Neural cell (in vitro differentiated cells): ENCODE measurements at regions not wholly inside any gene's neighbourhood (a gene's known extent, or its start where the extent isn't known, plus 50 kb on each side); places are given as distances from the start of the nearest gene placed in this dataset.

Source experiments
- H2AFZ ChIP-seq: fragments of 200-600, 300-800 bp; sonication (generic), shearing (Covaris generic); 2 replicates; pipeline ENCODE4 v1.6.0; 2014; ENCODE audit warnings: low read depth, mild to moderate bottlenecking, antibody characterized with exemption, low read length, moderate library complexity
- H3F3A ChIP-seq: fragments of 200-600 bp; shearing (Covaris generic); 2 replicates; pipeline ENCODE4 v1.6.1; 2016; ENCODE audit warnings: mild to moderate bottlenecking, moderate library complexity, mixed read lengths, antibody characterized with exemption, low read length; ENCODE audit not compliant: insufficient read depth, poor library complexity, severe bottlenecking
- H3K27ac ChIP-seq: fragments of 200-600, 300-800 bp; sonication (generic), shearing (Covaris generic); 2 replicates; pipeline ENCODE4 v1.5.1; 2014; ENCODE audit warnings: mild to moderate bottlenecking, low read length, moderate library complexity
- H3K27me3 ChIP-seq: fragments of 300-800, 200-600 bp; sonication (generic), shearing (Covaris generic); 2 replicates; pipeline ENCODE4 v1.6.0; 2014; ENCODE audit warnings: mild to moderate bottlenecking, low read depth, low read length, moderate library complexity; ENCODE audit not compliant: insufficient read depth
- H3K36me3 ChIP-seq: fragments of 300-800, 200-600 bp; sonication (generic), shearing (Covaris generic); 2 replicates; pipeline ENCODE4 v1.5.1; 2014; ENCODE audit warnings: mild to moderate bottlenecking, antibody characterized with exemption, low read length, moderate library complexity; ENCODE audit not compliant: insufficient read depth
- H3K4me2 ChIP-seq: fragments of 300-800, 200-600 bp; sonication (generic), shearing (Covaris generic); 2 replicates; pipeline ENCODE4 v1.6.0; 2014; ENCODE audit warnings: mild to moderate bottlenecking, low read length
- H3K4me3 ChIP-seq: fragments of 300-800, 200-600 bp; sonication (generic), shearing (Covaris generic); 2 replicates; pipeline ENCODE4 v1.5.1; 2014; ENCODE audit warnings: mild to moderate bottlenecking, low read length, moderate library complexity
- H3K79me2 ChIP-seq: fragments of 200-600 bp; shearing (Covaris generic); replicated peaks from 2 replicates; pipeline ENCODE4 v1.6.0; 2014; ENCODE audit warnings: mild to moderate bottlenecking, low read length, moderate library complexity; ENCODE audit not compliant: insufficient read depth
- H3K9ac ChIP-seq: fragments of 300-800, 200-600 bp; sonication (generic), shearing (Covaris generic); 2 replicates; pipeline ENCODE4 v1.6.1; 2016; ENCODE audit warnings: mild to moderate bottlenecking, low read length, mixed read lengths
- H3K9me2 ChIP-seq: fragments of 200-600 bp; shearing (Covaris generic); 2 replicates; pipeline ENCODE4 v1.6.1; 2016; ENCODE audit warnings: mild to moderate bottlenecking, low read length, mixed read lengths; ENCODE audit not compliant: insufficient read depth
- H3K9me3 ChIP-seq: fragments of 200-600, 300-800 bp; sonication (generic), shearing (Covaris generic); 2 replicates; pipeline ENCODE4 v1.6.1; 2016; ENCODE audit warnings: mild to moderate bottlenecking, mixed run types, low read length, moderate library complexity, mixed read lengths
- H4K20me1 ChIP-seq: fragments of 200-600 bp; shearing (Covaris generic); 2 replicates; pipeline ENCODE4 v1.6.1; 2016; ENCODE audit warnings: mild to moderate bottlenecking, mixed run types; ENCODE audit not compliant: insufficient read depth
- EP300 ChIP-seq: fragments of 450-650 bp; conservative IDR thresholded peaks from 2 replicates; pipeline ENCODE4 v1.6.1; 2014; ENCODE audit warnings: antibody characterized with exemption, mild to moderate bottlenecking, moderate library complexity; ENCODE audit not compliant: poor library complexity, severe bottlenecking
- EZH2 ChIP-seq: fragments of 200-600, 300-800 bp; shearing (Covaris generic), sonication (generic); IDR thresholded peaks from 2 replicates; pipeline ENCODE4 v1.6.1; 2014; ENCODE audit warnings: antibody characterized with exemption, low read length, borderline replicate concordance, mild to moderate bottlenecking; ENCODE audit not compliant: insufficient read depth, poor library complexity, severe bottlenecking
- MXI1 ChIP-seq: fragments of 450-650 bp; conservative IDR thresholded peaks from 2 replicates; pipeline ENCODE4 v1.6.1; 2014; ENCODE audit warnings: antibody characterized with exemption, mild to moderate bottlenecking; ENCODE audit not compliant: poor library complexity, severe bottlenecking
- POLR2AphosphoS5 ChIP-seq: IDR thresholded peaks from 2 replicates; pipeline ENCODE4 v1.6.1; 2012
- RAD21 ChIP-seq: fragments of 450-650 bp; conservative IDR thresholded peaks from 2 replicates; pipeline ENCODE4 v1.6.1; 2014; ENCODE audit warnings: antibody characterized with exemption, mild to moderate bottlenecking, moderate library complexity
- SMC3 ChIP-seq: fragments of 450-650 bp; conservative IDR thresholded peaks from 2 replicates; pipeline ENCODE4 v1.6.1; 2014; ENCODE audit warnings: antibody characterized with exemption, mild to moderate bottlenecking, moderate library complexity; ENCODE audit not compliant: poor library complexity
- TAF1 ChIP-seq: IDR thresholded peaks from 2 replicates; pipeline ENCODE4 v1.6.1; 2012; ENCODE audit warnings: low read depth
- TF ChIP-seq, protein P1 (sequence below): IDR thresholded peaks from 2 replicates; pipeline ENCODE4 v1.6.1; 2012; ENCODE audit warnings: borderline replicate concordance
- TF ChIP-seq, protein P2 (sequence below): fragments of 450-650 bp; IDR thresholded peaks from 2 replicates; pipeline ENCODE4 v1.5.1; 2014; ENCODE audit warnings: antibody characterized with exemption, mild to moderate bottlenecking, moderate library complexity; ENCODE audit not compliant: poor library complexity, severe bottlenecking

DNA sequence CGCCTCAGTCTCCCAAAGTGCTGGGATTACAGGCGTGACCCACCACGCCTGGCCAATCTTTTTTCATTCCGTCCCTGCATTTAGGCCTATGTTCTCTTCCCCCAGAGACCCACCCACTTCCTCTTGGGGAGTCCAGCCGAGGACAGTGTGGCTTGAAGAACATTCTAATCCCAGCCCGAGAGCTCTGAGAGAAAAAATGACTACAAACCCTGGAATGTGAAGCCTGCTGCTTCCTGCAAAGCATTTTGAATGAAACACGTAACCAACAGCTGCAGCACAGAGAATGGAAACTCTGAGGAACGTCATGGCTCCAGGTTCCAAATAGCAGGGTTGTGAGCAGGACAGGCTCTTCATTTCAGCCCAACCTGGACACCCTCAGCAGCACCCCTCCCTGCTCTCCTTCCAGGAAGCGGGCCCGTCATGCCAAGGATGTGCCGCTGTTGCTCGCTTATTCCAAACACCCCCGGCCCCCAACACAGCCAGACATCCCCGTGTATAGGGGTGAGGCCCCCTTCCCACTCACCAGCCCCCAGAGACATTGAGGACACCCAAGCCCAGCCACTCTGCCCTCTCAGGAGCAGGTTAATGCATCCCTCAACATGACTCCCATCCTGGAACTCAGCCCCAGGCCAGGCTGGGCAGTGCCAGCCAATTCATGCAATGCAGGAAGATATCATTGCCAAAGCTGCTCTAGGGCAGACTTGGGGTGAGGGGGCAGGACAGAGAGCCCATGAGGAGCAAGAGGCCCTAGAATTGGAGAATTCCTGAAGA is 139.8 kb downstream of the ZFP36L2 start:
- Histone ChIP-seq H3K4me2 (no peak overlapping the region), H3K9ac (no peak overlapping the region), H3K4me3 (no peak overlapping the region), H2AFZ (no peak overlapping the region), H3K27ac (no peak overlapping the region), H3F3A (no peaks in the 10 kb centered on the region), H3K36me3 (no peaks in the 10 kb centered on the region), H4K20me1 (no peaks in the 10 kb centered on the region), H3K27me3 (no peaks in the 10 kb centered on the region), H3K9me2 (no peaks in the 10 kb centered on the region), H3K79me2 (no peaks in the 10 kb centered on the region), H3K9me3 (peaks cover 3% of the 10 kb centered on the region)
- TF ChIP-seq SMC3 (no peak), EP300 (no peak), RAD21 (no peak), POLR2AphosphoS5 (no peak), MXI1 (no peak), EZH2 (no peak), TAF1 (no peak)
- TF ChIP-seq, protein P1, sequence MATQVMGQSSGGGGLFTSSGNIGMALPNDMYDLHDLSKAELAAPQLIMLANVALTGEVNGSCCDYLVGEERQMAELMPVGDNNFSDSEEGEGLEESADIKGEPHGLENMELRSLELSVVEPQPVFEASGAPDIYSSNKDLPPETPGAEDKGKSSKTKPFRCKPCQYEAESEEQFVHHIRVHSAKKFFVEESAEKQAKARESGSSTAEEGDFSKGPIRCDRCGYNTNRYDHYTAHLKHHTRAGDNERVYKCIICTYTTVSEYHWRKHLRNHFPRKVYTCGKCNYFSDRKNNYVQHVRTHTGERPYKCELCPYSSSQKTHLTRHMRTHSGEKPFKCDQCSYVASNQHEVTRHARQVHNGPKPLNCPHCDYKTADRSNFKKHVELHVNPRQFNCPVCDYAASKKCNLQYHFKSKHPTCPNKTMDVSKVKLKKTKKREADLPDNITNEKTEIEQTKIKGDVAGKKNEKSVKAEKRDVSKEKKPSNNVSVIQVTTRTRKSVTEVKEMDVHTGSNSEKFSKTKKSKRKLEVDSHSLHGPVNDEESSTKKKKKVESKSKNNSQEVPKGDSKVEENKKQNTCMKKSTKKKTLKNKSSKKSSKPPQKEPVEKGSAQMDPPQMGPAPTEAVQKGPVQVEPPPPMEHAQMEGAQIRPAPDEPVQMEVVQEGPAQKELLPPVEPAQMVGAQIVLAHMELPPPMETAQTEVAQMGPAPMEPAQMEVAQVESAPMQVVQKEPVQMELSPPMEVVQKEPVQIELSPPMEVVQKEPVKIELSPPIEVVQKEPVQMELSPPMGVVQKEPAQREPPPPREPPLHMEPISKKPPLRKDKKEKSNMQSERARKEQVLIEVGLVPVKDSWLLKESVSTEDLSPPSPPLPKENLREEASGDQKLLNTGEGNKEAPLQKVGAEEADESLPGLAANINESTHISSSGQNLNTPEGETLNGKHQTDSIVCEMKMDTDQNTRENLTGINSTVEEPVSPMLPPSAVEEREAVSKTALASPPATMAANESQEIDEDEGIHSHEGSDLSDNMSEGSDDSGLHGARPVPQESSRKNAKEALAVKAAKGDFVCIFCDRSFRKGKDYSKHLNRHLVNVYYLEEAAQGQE = no peak
- TF ChIP-seq, protein P2, sequence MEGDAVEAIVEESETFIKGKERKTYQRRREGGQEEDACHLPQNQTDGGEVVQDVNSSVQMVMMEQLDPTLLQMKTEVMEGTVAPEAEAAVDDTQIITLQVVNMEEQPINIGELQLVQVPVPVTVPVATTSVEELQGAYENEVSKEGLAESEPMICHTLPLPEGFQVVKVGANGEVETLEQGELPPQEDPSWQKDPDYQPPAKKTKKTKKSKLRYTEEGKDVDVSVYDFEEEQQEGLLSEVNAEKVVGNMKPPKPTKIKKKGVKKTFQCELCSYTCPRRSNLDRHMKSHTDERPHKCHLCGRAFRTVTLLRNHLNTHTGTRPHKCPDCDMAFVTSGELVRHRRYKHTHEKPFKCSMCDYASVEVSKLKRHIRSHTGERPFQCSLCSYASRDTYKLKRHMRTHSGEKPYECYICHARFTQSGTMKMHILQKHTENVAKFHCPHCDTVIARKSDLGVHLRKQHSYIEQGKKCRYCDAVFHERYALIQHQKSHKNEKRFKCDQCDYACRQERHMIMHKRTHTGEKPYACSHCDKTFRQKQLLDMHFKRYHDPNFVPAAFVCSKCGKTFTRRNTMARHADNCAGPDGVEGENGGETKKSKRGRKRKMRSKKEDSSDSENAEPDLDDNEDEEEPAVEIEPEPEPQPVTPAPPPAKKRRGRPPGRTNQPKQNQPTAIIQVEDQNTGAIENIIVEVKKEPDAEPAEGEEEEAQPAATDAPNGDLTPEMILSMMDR = no peak

DNA sequence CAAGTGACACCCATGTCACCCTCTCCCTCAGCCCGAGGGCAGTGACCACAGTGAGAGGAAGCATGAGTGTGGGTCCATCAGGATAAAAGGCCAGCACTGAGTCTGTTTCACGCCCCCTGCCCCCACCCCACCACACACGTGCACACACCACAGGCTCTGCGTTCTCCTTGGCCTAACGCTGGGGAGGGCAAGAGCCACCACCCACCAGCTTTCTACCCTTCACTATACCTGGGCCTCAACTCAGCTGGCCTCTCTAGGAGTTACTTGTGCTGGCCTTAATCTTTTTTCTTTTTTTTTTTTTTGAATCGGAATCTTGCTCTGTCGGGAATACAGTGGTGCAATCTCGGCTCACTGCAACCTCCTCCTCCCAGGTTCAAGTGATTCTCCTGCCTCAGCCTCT is 140.5 kb downstream of the ZFP36L2 start:
- TF ChIP-seq EZH2 = no peak
- no peak for TF ChIP-seq MXI1
- TF ChIP-seq RAD21 = no peak
- TF ChIP-seq, protein P1 = no peak
- TF ChIP-seq, protein P2 = no peak

More for the DNA sequence above, 140.5 kb downstream of the ZFP36L2 start:
- Histone ChIP-seq H4K20me1 (no peaks in the 10 kb centered on the region), H2AFZ (no peak overlapping the region), H3K36me3 (no peaks in the 10 kb centered on the region), H3K27ac (no peak overlapping the region), H3K27me3 (no peaks in the 10 kb centered on the region), H3K9me2 (no peaks in the 10 kb centered on the region), H3K4me2 (no peak overlapping the region), H3K4me3 (no peak overlapping the region), H3K9ac (no peak overlapping the region), H3F3A (no peaks in the 10 kb centered on the region), H3K79me2 (no peaks in the 10 kb centered on the region), H3K9me3 (peaks cover 3% of the 10 kb centered on the region)
